GM12875 (cell line): ENCODE measurements at regions not wholly inside any gene's neighbourhood (a gene's known extent, or its start where the extent isn't known, plus 50 kb on each side); places are given as distances from the start of the nearest gene placed in this dataset.

Experiments
- H3K4me3 ChIP-seq: one replicate; pipeline ENCODE4 v1.5.1; 2011; ENCODE audit warnings: low read depth, low read length, control low read depth
- CTCF ChIP-seq: IDR thresholded peaks from 2 replicates; pipeline ENCODE4 v1.5.1; 2011; ENCODE audit warnings: low read depth, mild to moderate bottlenecking, control low read depth, inconsistent platforms, low read length, moderate library complexity, borderline replicate concordance; ENCODE audit not compliant: insufficient read depth

GRCh38 chr9:38259519-38260218 is 132.8 kb upstream of the ALDH1B1 start:
- TF ChIP-seq CTCF, result no peak
- no peak overlapping the region for H3K4me3 ChIP-seq

- no peak for TF ChIP-seq CTCF
- H3K4me3 ChIP-seq, result no peak overlapping the region
These were observed 133.4 kb upstream of the ALDH1B1 start for GRCh38 chr9:38259056-38259455.

GRCh38 chr9:38257626-38258215 is 134.8 kb upstream of the ALDH1B1 start:
- H3K4me3 ChIP-seq, result no peak overlapping the region
- TF ChIP-seq CTCF, result no peak

GRCh38 chr9:38256461-38256860 is 136.0 kb upstream of the ALDH1B1 start:
- TF ChIP-seq CTCF, result no peak
- no peak overlapping the region for H3K4me3 ChIP-seq

GRCh38 chr9:38255599-38255998 is 136.9 kb upstream of the ALDH1B1 start:
- no peak overlapping the region for H3K4me3 ChIP-seq
- TF ChIP-seq CTCF, result no peak

- no peak overlapping the region for H3K4me3 ChIP-seq
- TF ChIP-seq CTCF, result no peak
These were observed 137.7 kb upstream of the ALDH1B1 start for GRCh38 chr9:38254756-38255155.

GRCh38 chr9:38254151-38254550 is 138.4 kb upstream of the ALDH1B1 start:
- TF ChIP-seq CTCF, result no peak
- no peak overlapping the region for H3K4me3 ChIP-seq
